Superior temporal gyrus (tissue), 1 donor: ENCODE measurements at regions not wholly inside any gene's neighbourhood (a gene's known extent, or its start where the extent isn't known, plus 50 kb on each side); places are given as distances from the start of the nearest gene placed in this dataset.
"Not testable (repeated sequence)": the region's sequence is repeated elsewhere in the genome, so short reads cannot be mapped to it uniquely, and the experiment has no call there.

Experiments
- DNase-seq: peaks from one replicate; pipeline ENCODE4 v3.0.0-alpha.2; 2016; ENCODE audit errors: extremely low spot score

DNA sequence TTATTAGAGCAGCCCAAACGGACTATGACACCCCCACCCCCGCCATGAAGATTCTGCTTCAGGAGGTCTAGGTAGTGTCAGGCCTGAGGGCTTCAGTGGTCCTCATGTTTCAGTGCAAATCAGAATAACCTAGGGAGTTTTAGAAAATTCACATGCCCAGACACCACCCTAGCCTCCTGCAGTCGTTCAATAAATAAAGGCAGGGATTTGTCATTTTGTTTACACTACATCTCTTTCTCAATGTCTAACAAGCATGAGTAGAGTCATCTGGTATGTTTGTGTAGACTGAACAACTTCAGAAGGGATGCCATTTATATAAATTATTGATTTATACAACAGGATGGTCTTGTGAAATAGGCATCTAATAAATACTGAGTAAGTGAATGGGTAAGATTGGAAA is 112.1 kb upstream of the SERPINE2 start:
- DNase-seq: no peak

DNA sequence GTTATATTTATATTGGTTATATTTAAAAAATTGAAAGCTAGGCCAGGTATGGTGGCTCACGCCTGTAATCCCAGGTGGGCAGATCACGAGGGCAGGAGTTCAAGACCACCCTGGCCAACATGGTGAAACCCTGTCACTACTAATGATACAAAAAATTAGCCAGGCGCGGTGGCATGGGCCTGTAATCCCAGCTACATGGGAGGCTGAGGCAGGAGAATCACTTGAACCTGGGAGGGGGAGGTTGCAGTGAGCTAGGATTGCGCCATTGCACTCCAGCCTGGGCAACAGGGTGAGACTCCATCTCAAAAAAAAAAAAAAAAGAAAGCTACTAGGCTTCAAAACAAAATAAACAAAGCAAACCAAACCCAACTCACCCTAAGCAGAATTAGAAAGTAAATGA is 109.0 kb upstream of the SERPINE2 start:
- DNase-seq: not testable (repeated sequence)

DNA sequence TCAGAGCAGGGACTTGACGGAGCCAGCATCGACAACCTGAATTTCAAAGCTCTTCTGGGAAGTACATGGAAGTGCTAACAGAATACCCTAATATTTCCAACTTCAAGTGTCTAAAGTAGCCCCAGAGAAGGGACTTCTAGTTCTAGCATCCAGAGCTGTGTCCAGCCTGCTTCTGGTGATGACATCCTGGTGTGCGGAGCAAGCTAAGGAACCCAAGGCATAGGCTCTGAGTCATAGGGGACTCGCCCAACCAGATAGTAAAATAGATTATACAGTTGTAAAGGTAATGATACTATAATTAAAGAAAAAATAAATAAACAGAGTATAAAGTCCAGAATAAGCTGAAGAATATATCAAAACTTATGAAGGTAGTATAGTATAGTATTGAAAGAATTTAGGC is 108.1 kb upstream of the SERPINE2 start:
- no peak for DNase-seq

DNA sequence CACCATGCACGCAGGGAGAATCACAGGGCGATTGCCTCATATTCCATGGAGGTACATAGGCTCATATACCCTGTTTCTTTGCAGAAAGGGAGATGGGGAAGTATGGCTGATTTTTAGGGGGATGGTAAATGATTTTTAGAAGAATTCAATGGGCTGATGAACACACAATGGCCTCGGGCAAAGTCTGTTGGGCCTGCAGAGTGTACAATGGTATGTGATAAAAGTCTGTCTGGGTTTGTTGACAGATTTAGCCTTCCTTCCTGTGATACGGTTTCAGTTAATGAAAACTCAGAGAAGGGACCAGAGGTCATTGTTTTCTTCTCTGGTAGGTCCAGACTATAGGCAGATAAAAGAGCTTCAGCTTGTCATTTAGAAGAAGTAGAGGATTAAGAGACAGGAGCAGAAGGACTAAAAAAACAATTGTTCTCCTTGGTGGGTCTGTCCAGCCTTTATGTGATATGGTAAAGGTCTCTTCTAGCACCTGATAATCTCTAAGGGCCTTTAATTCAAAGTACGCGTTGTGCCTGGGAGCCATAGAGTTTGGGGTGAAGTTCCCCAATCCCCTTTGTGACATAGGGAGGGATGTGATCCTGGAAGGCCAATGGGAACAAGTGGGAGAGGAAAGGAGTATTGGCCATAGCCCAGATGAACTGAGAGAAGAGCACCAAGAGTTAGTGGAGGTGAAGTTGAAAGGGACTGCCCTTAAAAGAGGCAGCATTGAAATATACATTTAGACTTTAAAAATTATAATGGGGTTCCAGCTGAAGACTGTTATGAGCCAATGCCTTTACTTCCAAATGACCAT is 107.5 kb upstream of the SERPINE2 start:
- no peak for DNase-seq

DNA sequence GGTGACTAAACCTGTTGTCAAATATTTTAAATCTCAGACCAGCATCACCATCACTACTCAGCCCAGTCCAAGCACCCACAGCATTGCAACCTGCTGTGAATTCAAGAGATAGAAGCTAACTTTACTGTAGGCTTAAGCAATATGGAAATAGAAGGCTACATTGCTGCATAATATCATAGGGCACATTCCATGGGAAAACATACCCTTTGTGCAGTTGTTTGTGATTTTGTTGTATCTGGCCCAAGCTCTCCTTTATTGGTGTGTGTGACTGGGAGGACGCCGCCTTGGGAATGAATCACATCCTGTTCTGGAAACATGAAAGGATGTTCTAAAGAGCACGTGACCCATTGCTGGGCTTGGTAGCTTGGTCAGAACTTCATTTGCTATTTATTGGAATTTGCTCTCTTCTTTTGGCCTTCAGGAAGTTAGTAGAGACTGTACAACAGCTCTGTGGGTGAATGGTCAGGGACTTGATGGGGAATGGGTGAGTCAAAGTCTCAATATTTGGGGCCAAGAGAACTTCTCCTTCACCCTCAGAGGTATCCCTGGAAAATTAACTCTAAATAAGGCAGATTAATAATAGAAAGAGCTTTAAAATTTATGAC is 106.8 kb upstream of the SERPINE2 start:
- no peak for DNase-seq

DNA sequence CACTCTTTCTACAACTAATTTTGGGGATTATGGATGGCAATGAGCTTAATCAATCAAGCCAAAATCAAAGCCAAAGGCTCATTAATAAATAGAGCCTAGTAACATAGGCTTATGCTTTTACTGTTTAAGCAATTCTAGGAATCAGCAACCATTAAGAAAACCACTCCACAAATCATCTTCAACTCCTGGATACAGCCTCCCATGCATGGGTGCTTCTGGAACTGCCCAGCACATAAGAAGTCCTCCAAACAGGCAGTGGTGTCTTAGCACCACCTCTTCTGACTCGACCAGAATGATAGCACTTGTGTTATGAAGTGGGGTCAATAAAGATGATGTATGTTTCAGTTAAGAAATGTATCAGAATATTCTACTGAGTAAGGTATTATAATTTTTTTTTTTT is 104.4 kb upstream of the SERPINE2 start:
- no peak for DNase-seq

DNA sequence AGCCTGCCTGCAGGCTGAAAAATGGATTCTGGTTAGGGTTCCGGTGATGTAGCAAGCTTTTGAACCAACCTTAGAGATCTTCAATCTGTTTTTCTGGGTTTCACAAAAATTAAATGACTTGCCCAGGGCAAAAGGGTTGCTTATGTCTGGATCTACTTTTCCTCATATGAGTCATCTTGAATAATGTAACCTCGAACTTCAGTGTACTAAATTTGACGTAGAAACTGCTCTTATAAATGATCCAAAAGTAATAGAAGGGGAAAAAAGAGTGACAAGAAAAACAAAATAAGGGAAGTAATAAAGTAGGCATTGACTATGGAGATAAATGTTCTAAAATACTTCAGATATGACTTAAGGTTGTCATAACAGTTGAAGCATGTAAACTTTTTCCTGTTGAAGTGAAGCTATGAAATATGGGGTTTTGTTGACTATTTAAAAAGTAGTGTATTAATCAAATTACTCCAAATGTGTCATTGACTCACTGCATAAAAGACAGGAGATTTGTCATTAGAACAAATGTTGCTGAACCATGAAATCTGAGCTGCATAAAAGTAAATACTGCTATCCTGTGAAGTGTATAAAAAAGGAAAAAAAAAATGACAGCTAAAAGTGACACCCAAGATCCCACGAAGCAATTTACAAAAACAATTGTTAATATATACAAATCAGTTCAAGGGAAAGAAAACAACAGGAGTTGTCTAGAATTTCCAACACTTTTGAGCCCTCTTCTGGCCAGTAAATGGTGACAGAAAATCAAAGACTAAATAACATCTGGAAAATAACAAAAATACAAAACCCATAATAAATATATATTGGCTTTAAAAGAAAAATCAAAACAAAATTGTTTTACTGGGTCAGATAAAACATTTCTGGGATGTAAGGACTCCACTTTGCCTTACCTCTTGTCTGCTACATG is 103.6 kb upstream of the SERPINE2 start:
- DNase-seq: peak; percentile 29

DNA sequence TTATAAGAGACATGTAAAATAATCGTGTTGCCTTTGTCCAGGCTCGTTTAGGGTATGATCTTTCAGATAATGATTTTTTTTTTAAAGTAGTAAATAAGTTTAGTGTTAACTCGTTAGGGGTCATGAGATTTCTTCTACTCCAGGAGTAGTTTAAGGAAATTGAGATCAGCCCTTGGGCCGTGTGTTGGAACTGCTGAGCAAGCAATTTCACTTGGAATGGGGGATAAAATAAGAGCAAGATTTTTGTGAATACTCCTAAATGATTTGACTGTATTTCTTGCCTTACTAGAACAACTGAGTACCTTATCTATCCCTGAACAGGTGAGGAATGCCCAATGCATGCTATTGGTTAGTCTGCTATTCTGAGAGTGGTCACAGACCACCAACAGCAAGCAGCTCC is 102.2 kb upstream of the SERPINE2 start:
- no peak for DNase-seq

DNA sequence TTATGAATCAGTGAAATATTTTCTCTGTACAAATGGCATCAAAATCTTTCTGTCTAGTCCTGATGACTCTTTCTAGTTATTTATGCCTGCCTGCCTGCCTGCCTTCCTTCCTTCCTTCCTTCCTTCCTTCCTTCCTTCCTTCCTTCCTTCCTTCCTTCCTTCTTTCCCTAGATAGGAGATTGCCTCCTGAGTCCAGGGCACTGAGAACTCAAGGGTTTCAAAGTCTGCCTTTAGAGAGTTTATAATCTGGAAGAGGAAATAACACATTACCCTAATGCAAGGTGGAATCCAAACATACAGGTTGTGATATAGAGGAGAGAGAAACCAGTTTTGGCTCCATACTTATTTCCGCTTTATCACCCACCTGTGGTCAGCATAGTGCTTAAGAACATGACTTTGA is 98.1 kb upstream of the SERPINE2 start:
- no peak for DNase-seq

DNA sequence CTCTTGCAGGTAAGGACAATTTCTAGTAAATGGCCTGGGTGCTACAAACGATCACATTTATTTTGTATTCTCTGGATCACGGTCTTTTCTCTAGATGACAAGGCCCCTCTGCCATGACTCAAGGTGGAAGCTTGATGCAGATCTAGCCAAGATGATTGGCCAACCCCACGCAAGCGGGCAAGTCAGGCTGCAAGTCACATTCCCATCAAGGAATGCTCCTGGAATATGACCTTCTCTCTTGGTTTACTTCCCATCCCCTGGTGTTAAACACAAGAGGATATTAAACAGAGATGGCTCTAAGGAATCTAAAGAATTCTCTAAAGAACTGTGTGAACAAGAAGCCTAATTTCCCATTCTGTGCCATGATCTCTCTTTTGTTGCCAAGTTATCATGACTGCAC is 97.3 kb upstream of the SERPINE2 start:
- no peak for DNase-seq

DNA sequence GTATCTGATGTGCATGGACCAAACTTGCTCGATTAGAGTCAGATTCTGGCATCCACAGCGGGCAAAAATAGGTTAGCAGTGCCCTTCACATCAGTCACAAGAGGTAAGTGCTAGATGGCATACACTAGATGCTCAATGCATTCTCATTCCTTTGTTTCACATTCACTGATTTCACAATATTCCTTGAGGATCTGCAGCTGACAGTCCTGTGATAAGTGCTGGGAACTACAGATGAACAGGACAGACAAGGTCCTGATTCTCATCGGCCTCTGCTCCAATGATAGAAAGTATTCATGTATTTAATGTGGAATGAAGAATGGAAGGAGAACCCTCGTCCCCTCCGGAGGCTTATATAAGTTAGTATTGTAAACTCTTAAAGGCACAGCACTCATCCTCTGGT is 96.8 kb upstream of the SERPINE2 start:
- DNase-seq: no peak

DNA sequence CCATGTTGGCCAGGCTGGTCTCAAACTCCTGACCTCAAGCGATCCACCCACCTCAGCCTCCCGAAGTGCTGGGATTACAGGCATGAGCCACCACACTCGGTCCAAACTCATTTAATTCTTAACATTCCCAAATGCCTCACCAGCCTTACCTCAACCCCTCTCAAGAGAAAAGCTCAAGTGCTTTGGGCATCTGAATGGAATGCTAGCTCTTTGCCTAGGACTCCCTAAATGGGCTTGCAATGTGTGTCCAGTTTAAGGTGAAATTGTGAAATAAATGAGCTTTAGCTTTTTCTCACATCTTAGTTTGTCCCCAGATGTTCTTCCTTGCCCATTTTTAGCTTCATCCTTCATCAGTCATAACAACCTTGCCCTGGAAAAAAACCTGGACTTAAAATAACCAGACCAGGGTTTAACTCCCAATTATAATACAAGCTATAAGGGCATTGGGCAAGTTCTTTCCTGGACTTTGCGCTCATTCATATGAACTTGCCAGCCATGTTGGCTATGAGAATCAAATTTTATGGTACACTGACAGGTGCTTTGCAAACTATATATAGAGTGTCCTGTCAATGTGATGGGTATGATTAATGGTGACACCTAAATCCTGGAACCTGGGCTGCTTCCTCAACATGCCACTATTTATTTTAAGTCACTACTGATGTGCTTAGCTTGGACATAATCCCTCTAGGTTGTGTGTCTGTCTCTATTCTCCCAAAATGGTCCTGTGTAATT is 95.1 kb upstream of the SERPINE2 start:
- DNase-seq: no peak

DNA sequence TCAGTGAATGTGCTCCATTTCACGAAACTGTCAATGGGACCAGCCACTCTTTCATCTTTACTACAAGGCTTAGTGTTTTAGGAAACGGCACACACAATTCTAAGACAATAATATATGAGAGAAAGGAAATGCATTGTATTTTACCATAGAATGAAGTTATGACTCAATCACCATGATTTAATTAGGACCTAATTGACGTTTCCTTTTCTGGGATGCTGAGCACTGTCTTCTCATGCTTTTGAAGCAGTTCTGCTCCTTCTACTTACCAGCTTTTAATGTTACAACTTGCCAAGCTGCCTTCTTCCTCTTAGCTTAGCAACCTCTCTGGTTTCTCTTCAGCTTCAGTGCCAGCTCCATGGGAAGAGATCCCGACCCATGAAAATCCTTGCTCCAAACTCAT is 94.3 kb upstream of the SERPINE2 start:
- no peak for DNase-seq

DNA sequence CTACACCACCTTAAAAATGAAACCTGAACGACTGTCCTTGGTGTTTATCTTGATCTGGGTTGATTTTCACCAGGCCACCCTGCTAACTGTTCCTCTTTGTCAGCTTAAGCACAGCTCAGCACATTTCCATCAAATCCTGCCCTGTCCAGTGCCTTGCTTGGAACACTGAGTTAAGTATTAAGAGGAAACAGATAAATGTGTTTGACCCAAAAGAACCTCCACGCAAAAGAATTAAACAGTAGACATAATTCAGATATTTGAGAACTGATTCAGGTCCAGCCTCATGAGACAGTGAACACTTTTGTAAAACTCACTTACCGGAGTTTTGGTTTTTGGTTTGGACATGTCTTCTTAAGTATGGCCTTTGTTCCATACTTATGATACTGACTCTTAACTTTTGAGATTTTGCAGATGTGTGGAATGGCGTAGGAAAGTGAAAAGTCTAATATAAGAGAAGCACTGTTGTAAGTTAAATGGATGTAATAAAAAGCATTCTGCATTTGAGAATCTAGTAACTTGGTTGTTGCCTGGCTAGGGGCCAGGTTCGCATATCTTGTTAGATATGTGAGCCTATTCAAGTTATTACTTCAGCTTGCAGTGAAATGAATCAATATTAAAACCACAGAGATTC is 88.9 kb upstream of the SERPINE2 start:
- DNase-seq: no peak

DNA sequence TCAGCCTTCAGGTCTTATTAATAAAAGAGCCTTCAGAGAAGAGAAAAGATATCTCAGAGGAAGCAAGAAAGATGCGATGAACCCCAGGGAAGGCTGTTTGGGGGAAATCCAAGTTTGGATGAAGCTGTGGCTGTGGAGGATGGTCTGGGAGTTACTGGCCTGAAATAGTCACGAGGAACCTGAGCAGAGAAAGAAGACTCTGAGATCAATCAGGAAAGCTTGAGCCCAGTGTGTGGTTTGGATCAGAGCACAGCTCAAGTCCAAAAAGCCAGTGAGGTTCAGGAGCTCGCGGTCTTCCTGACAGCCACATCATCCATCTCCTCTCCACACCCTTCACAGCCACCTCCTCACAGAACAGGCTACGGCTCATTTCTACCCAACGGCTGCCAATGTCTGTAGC is 87.4 kb upstream of the SERPINE2 start:
- DNase-seq: no peak

DNA sequence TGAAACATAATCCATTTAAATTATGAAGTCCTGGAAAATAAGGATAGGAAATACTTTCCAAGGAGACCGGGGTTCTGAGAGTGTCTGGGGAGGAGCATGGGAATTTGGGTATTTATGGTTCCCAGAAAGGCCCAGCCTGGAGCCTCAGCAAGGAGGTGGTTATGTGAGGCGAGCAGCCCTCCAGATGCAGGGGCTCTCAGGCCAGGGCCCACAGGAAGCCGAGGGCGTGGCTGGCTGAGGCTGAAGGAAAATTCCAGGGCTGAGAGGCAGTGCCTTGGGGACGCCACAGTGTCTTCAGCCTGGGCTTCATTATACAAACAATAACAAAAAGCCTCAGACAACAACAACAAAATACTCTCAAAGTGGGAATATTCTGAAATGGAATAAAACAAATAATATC is 86.9 kb upstream of the SERPINE2 start:
- DNase-seq: no peak

DNA sequence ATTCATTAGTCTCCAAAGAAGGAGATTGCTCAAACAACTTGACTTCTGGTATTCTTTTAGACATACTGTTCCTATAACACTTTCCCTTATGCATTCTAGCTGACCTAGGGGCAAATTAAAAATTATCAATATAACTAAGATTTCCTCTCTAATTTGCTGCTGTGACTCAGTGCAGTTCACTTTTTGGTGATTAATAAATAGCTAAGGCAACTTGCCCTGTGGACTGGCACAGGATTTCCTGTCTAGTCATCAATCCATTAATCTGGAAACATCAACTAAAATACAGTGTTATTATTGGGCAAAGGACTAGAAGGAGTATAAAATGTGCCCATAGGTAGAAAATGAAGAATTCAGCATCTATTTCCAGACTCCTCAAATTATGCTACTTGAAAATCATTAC is 83.5 kb upstream of the SERPINE2 start:
- DNase-seq: no peak

DNA sequence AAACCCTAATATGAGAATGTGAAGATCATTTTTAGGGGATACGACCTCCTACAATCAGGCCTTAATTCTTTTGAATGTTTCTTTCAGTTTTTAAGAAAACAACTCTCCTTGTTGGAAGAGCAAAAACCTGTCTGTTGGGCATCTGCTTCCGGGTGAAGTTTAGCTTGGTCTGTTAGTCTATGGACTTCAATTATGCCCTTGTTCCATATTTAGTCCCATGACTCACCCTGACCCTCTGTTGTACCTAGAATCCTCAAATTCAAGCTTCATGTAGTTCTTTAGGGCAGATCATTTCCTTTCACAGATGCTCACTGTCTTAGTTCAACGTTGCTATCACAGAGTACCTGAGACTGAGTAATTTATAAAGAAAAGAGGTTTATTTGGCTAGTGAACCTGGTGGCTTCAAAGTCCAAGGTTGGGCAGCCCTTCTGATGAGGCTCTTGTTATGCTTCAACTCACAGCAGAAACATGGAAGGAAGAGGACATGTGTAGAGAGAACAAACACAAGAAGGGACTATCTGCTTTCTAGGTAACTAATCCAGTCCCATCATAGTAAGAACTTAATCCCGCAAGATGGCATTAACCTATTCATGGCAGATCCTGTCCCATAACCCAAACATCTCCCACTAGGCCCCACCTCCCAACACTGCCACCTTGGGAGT is 82.5 kb upstream of the SERPINE2 start:
- DNase-seq: no peak

DNA sequence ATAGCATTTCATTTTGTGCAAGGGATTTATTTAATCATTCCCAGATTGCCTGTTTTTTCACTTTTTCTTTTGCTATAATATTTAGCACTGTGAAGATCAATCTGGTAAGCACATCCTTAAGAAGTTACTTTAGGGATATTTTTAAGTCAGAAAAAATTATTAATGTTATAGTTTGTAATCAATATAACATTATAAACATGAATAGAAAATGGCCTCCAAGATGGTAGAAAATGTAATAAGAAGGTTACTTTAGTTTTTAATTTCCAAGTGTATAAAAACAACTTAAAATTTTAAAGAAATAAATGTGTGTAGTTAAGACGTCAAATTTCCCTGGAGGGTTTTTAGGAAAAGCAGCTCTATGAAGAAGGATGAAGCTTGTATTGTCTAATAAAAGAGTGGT is 81.9 kb upstream of the SERPINE2 start:
- no peak for DNase-seq

DNA sequence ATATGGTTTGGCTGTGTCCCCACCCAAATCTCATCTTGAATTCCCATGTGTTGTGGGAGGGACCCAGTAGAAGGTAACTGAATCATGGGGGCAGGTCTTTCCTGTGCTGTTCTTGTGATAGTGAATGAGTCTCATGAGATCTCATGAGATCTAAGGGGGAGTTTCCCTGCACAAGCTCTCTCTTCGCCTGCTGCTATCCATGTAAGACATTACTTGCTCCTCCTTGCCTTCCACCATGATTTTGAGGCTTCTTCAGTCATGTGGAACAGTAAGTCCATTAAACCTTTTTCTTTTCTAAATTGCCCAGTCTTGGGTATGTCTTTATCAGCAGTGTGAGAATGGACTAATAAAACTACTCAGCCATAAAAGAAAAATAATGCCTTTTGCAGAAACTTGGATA is 80.8 kb upstream of the SERPINE2 start:
- not testable (repeated sequence) for DNase-seq

DNA sequence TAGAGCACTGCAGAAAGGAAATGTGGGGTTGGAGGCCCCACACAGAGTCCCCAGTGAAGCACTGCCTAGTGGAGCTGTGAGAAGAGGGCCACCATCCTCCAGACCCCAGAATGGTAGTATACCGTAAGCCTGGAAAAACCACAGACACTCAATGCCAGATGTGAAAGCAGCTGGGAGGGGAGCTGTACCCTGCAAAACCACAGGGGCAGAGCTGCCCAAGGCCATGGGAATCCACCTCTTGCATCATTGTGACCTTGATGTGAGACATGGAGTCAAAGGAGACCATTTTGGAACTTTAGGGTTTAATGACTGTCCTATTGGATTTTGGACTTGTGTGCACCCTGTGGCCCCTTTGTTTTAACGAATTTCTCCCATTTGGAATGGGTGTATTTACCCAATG is 75.3 kb upstream of the SERPINE2 start:
- no peak for DNase-seq
